Natural killer cell (primary cell): ENCODE measurements at regions not wholly inside any gene's neighbourhood (a gene's known extent, or its start where the extent isn't known, plus 50 kb on each side); places are given as distances from the start of the nearest gene placed in this dataset.

Source experiments
- ATAC-seq, 3 donors: fragments of 150-1000 bp in 2 of 3; fragments of 200-7000 bp in 1 of 3; cut with Tn5 transposase; 1 replicate in 1 of 3; 2 replicates in 2 of 3; pipeline ENCODE4 v1.10.0; 2021; ENCODE audit warnings: mild to moderate bottlenecking in 2 of 3, moderate library complexity in 2 of 3
- DNase-seq, 2 donors: peaks; one replicate each; pipeline versions ENCODE4 v3.0.0 to v3.0.0-alpha.2; 2013 to 2021; ENCODE audit warnings: mixed read lengths in 1 of 2
- H3K27ac ChIP-seq: one replicate; pipeline ENCODE4 v1.5.1; 2013; ENCODE audit warnings: mild to moderate bottlenecking, low read length
- H3K27me3 ChIP-seq: one replicate; pipeline ENCODE4 v1.6.1; 2013; ENCODE audit warnings: low read length; ENCODE audit not compliant: control insufficient read depth, insufficient read depth
- H3K36me3 ChIP-seq: one replicate; pipeline ENCODE4 v1.6.1; 2013; ENCODE audit warnings: low read length; ENCODE audit not compliant: control insufficient read depth, insufficient read depth
- H3K4me1 ChIP-seq: one replicate; pipeline ENCODE4 v1.6.1; 2013; ENCODE audit warnings: low read length; ENCODE audit not compliant: control insufficient read depth, insufficient read depth
- H3K4me3 ChIP-seq: one replicate; pipeline ENCODE4 v1.5.1; 2013; ENCODE audit warnings: low read length
- H3K9me3 ChIP-seq: one replicate; pipeline ENCODE4 v1.6.1; 2013; ENCODE audit warnings: low read length; ENCODE audit not compliant: control insufficient read depth, insufficient read depth
- H3K27ac Mint-ChIP-seq, 2 donors: one replicate each; pipeline ENCODE4 v1.8.0; 2022; ENCODE audit warnings: mild to moderate bottlenecking in 2 of 2, mixed read lengths in 2 of 2, moderate library complexity in 1 of 2
- H3K27me3 Mint-ChIP-seq, 2 donors: one replicate each; pipeline ENCODE4 v1.8.0; 2022; ENCODE audit warnings: low read depth in 2 of 2, mixed read lengths in 2 of 2
- H3K36me3 Mint-ChIP-seq: one replicate; pipeline ENCODE4 v1.8.0; 2022; ENCODE audit warnings: mixed read lengths
- H3K4me1 Mint-ChIP-seq, 2 donors: one replicate each; pipeline ENCODE4 v1.8.0; 2022; ENCODE audit warnings: mixed read lengths in 2 of 2
- H3K4me3 Mint-ChIP-seq: one replicate; pipeline ENCODE4 v1.8.0; 2022; ENCODE audit warnings: mild to moderate bottlenecking, moderate library complexity, mixed read lengths
- H3K9me3 Mint-ChIP-seq, 2 donors: one replicate each; pipeline ENCODE4 v1.8.0; 2022; ENCODE audit warnings: mixed read lengths in 2 of 2
- CTCF ChIP-seq: fragments of 200-600 bp; IDR thresholded peaks from one replicate; pipeline ENCODE4 v1.8.0; 2022; ENCODE audit warnings: antibody characterized with exemption
- WGBS: methylation state at CpG from one replicate; pipeline ENCODE4 v1.1.7; 2013; ENCODE audit warnings: missing lambda C conversion rate; ENCODE audit not compliant: insufficient coverage; 5-methylcytosine and 5-hydroxymethylcytosine counted together
- intact Hi-C: fragments of 100-400 bp; cut with micrococcal nuclease; formaldehyde crosslinking; loops from one replicate; pipeline ENCODE4 v1.14.2; 2022

GRCh38 chr5:121378559-121379359 is 472.9 kb upstream of the FTMT start:
- Histone ChIP-seq H3K4me1 (no peaks in the 10 kb centered on the region), H3K9me3 (peaks cover 3% of the 10 kb centered on the region), H3K36me3 (no peaks in the 10 kb centered on the region), H3K27ac (no peak overlapping the region), H3K4me3 (no peak overlapping the region), H3K27me3 (no peaks in the 10 kb centered on the region)
- Mint-ChIP-seq H3K27ac (no peak overlapping the region), H3K4me3 (no peak overlapping the region), H3K4me1 (no peaks in the 10 kb centered on the region), H3K27me3 (no peaks in the 10 kb centered on the region), H3K36me3 (no peaks in the 10 kb centered on the region), H3K9me3 (peaks cover 7 to 11% of the 10 kb centered on the region in 2 donors)
- DNase-seq (no peak), ATAC-seq (no peak)
- no peak for TF ChIP-seq CTCF
- 84% methylated on average over 3 of the region's 3 CpGs for WGBS
- intact Hi-C loops = no loop called here

- no peak overlapping the region for H3K4me3 ChIP-seq
- WGBS = no CpG with 5 or more reads among the region's 2 CpGs
- DNase-seq (no peak), ATAC-seq (no peak)
- no peaks in the 10 kb centered on the region for H3K4me1 ChIP-seq
- Mint-ChIP-seq H3K4me3 (no peak overlapping the region), H3K27me3 (no peaks in the 10 kb centered on the region), H3K27ac (no peak overlapping the region), H3K36me3 (no peaks in the 10 kb centered on the region), H3K9me3 (peaks cover 7 to 11% of the 10 kb centered on the region in 2 donors), H3K4me1 (no peaks in the 10 kb centered on the region)
- H3K9me3 ChIP-seq = peaks cover 3% of the 10 kb centered on the region
- intact Hi-C loops = no loop called here
- H3K27ac ChIP-seq = no peak overlapping the region
- no peak for TF ChIP-seq CTCF
- no peaks in the 10 kb centered on the region for H3K36me3 ChIP-seq
- H3K27me3 ChIP-seq = no peaks in the 10 kb centered on the region
Measured at GRCh38 chr5:121380066-121380465, 471.6 kb upstream of the FTMT start.

GRCh38 chr5:121384359-121384758 is 467.3 kb upstream of the FTMT start:
- no peaks in the 10 kb centered on the region for H3K4me1 Mint-ChIP-seq
- H3K9me3 ChIP-seq = no peaks in the 10 kb centered on the region
- no peaks in the 10 kb centered on the region for H3K4me1 ChIP-seq
- peaks cover 7 to 14% of the 10 kb centered on the region in 2 donors for H3K9me3 Mint-ChIP-seq
- H3K4me3 ChIP-seq = no peak overlapping the region
- H3K27me3 Mint-ChIP-seq = no peaks in the 10 kb centered on the region
- no peaks in the 10 kb centered on the region for H3K27me3 ChIP-seq
- DNase-seq = no peak
- no peak overlapping the region for H3K27ac Mint-ChIP-seq
- no peak for ATAC-seq
- no peak overlapping the region for H3K4me3 Mint-ChIP-seq
- 85% methylated on average over 5 of the region's 5 CpGs for WGBS
- no peak for TF ChIP-seq CTCF
- H3K27ac ChIP-seq = no peak overlapping the region
- H3K36me3 Mint-ChIP-seq = no peaks in the 10 kb centered on the region
- no peaks in the 10 kb centered on the region for H3K36me3 ChIP-seq
- intact Hi-C loops = no loop called here

GRCh38 chr5:121386334-121386733 is 465.3 kb upstream of the FTMT start:
- H3K36me3 Mint-ChIP-seq = no peaks in the 10 kb centered on the region
- H3K4me3 Mint-ChIP-seq = no peak overlapping the region
- TF ChIP-seq CTCF = no peak
- Histone ChIP-seq H3K27ac (no peak overlapping the region), H3K27me3 (no peaks in the 10 kb centered on the region), H3K36me3 (no peaks in the 10 kb centered on the region), H3K4me3 (no peak overlapping the region), H3K4me1 (no peaks in the 10 kb centered on the region), H3K9me3 (no peaks in the 10 kb centered on the region)
- no peaks in the 10 kb centered on the region for H3K27me3 Mint-ChIP-seq
- DNase-seq (no peak), ATAC-seq (no peak)
- H3K9me3 Mint-ChIP-seq = peaks cover 5 to 14% of the 10 kb centered on the region in 2 donors
- intact Hi-C loops = no loop called here
- H3K4me1 Mint-ChIP-seq = no peaks in the 10 kb centered on the region
- 0% methylated on average over 1 of the region's 2 CpGs for WGBS
- no peak overlapping the region for H3K27ac Mint-ChIP-seq
